MM.1S (cell line): ENCODE measurements at regions not wholly inside any gene's neighbourhood (a gene's known extent, or its start where the extent isn't known, plus 50 kb on each side); places are given as distances from the start of the nearest gene placed in this dataset.

Source experiments
- DNase-seq: peaks from one replicate; pipeline ENCODE4 v3.0.0-alpha.2; 2015
- H2AFZ ChIP-seq: fragments of 300-600 bp; sonication (generic); 2 replicates; pipeline ENCODE4 v1.6.0; 2016; ENCODE audit warnings: antibody characterized with exemption, low read length
- H3F3A ChIP-seq: fragments of 300-600 bp; sonication (generic); 2 replicates; pipeline ENCODE4 v1.6.1; 2016; ENCODE audit warnings: mild to moderate bottlenecking, antibody characterized with exemption, low read length, moderate library complexity, mixed read lengths; ENCODE audit not compliant: insufficient read depth
- H3K27ac ChIP-seq: fragments of 300-600 bp; sonication (generic); 2 replicates; pipeline ENCODE4 v1.5.1; 2016; ENCODE audit warnings: mild to moderate bottlenecking, low read length
- H3K27me3 ChIP-seq: fragments of 300-600 bp; sonication (generic); replicated peaks from 2 replicates; pipeline ENCODE4 v1.6.0; 2016; ENCODE audit warnings: low read length; ENCODE audit not compliant: insufficient read depth
- H3K36me3 ChIP-seq: fragments of 300-600 bp; sonication (generic); replicated peaks from 2 replicates; pipeline ENCODE4 v1.6.1; 2016; ENCODE audit warnings: mild to moderate bottlenecking, low read length, mixed read lengths; ENCODE audit not compliant: insufficient read depth
- H3K4me1 ChIP-seq: fragments of 300-600 bp; sonication (generic); 2 replicates; pipeline ENCODE4 v1.6.1; 2016; ENCODE audit warnings: low read length, mixed read lengths
- H3K4me2 ChIP-seq: fragments of 300-600 bp; sonication (generic); 2 replicates; pipeline ENCODE4 v1.6.0; 2016; ENCODE audit warnings: low read depth, low read length
- H3K4me3 ChIP-seq: fragments of 300-600 bp; sonication (generic); 2 replicates; pipeline ENCODE4 v1.5.1; 2016; ENCODE audit warnings: low read length, mixed read lengths
- H3K79me2 ChIP-seq: fragments of 300-600 bp; sonication (generic); 2 replicates; pipeline ENCODE4 v1.6.1; 2016; ENCODE audit warnings: mixed run types, low read length, mixed read lengths
- H3K9ac ChIP-seq: fragments of 300-600 bp; sonication (generic); 2 replicates; pipeline ENCODE4 v1.6.1; 2016; ENCODE audit warnings: low read length, mixed read lengths
- H3K9me2 ChIP-seq: fragments of 300-600 bp; sonication (generic); replicated peaks from 2 replicates; pipeline ENCODE4 v1.6.1; 2016; ENCODE audit warnings: mild to moderate bottlenecking, low read length, mixed read lengths; ENCODE audit not compliant: insufficient read depth
- H3K9me3 ChIP-seq: fragments of 300-600 bp; sonication (generic); replicated peaks from 2 replicates; pipeline ENCODE4 v1.6.1; 2016; ENCODE audit warnings: mild to moderate bottlenecking, low read length, mixed read lengths; ENCODE audit not compliant: insufficient read depth
- H4K20me1 ChIP-seq: fragments of 300-600 bp; sonication (generic); 2 replicates; pipeline ENCODE4 v1.6.1; 2016; ENCODE audit warnings: mild to moderate bottlenecking, low read length, moderate library complexity, mixed read lengths; ENCODE audit not compliant: insufficient read depth
- EZH2 ChIP-seq: fragments of 300-600 bp; sonication (generic); optimal IDR thresholded peaks from 2 replicates; pipeline ENCODE3; 2017; ENCODE audit warnings: low read depth, mild to moderate bottlenecking, antibody characterized with exemption, low read length, mixed read lengths
- EZH2phosphoT487 ChIP-seq: fragments of 300-600 bp; sonication (generic); IDR thresholded peaks from 2 replicates; pipeline ENCODE4 v1.6.1; 2018; ENCODE audit warnings: antibody characterized with exemption, low read length
- TF ChIP-seq, protein P1 (sequence below): fragments of 300-600 bp; sonication (generic); IDR thresholded peaks from 2 replicates; pipeline ENCODE4 v1.5.1; 2016; ENCODE audit warnings: antibody characterized with exemption, low read length, mixed read lengths

DNA sequence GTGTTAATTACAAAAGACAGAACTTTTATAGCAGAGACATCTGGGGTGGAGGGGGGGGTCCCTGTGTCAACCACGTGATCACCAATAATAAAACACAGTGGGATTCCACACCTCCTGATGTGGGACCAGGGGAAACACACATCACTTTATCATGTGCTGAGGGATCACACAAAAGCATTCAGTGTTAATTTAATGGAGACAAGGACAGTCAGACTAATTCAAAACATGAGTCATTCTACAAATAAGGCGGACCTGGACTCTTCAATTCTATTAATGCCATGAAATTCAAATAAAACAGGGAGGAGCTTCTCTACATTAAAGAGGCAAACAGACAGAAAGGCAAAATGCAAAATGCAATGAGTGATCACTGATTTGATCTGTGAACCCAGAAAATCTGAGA, 67.3 kb upstream of the PFKP start:
- Histone ChIP-seq H3K36me3 (no peaks in the 10 kb centered on the region), H2AFZ (no peak overlapping the region)

DNA sequence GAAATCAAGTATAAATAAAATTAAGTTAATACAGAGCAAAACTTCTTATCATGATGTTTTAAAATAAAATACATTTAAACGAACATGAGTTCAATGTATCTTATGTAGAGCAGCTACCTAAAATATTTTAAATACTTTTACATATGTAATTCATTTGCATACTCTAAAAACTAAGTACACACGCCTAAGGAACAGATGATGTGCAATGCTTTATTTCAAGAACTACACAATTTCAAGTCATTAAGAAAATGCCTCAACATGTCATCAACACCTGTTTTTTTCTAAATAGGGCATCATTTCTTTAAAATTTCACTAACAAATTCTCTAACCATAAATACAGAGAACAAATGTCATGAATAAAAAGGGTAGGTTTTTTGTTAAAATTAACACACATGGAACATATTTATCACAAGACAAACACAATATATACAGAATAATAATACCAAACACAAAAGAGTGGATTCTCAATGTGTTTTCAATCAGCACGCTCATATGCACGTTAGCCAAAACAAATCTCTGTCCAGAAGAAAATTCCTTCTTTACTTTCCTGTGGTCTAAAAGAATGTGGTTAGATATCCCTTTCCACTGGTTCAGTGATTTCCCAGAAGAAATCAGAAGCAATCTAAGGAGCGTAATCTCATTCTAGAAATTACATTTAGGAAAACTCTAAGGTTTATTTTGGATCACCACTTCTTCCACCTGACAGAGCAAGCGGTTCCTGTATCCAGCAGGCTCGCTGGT, 73.0 kb upstream of the PFKP start:
- Histone ChIP-seq H3K27me3 (no peaks in the 10 kb centered on the region), H3K4me3 (no peak overlapping the region), H4K20me1 (no peaks in the 10 kb centered on the region), H3K4me2 (no peak overlapping the region), H2AFZ (no peak overlapping the region), H3K9ac (no peak overlapping the region), H3K36me3 (no peaks in the 10 kb centered on the region), H3K4me1 (no peaks in the 10 kb centered on the region), H3F3A (no peaks in the 10 kb centered on the region), H3K9me2 (no peaks in the 10 kb centered on the region), H3K9me3 (no peaks in the 10 kb centered on the region), H3K79me2 (no peaks in the 10 kb centered on the region), H3K27ac (no peak overlapping the region)
- DNase-seq: no peak
- TF ChIP-seq, protein P1, sequence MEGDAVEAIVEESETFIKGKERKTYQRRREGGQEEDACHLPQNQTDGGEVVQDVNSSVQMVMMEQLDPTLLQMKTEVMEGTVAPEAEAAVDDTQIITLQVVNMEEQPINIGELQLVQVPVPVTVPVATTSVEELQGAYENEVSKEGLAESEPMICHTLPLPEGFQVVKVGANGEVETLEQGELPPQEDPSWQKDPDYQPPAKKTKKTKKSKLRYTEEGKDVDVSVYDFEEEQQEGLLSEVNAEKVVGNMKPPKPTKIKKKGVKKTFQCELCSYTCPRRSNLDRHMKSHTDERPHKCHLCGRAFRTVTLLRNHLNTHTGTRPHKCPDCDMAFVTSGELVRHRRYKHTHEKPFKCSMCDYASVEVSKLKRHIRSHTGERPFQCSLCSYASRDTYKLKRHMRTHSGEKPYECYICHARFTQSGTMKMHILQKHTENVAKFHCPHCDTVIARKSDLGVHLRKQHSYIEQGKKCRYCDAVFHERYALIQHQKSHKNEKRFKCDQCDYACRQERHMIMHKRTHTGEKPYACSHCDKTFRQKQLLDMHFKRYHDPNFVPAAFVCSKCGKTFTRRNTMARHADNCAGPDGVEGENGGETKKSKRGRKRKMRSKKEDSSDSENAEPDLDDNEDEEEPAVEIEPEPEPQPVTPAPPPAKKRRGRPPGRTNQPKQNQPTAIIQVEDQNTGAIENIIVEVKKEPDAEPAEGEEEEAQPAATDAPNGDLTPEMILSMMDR: no peak
- TF ChIP-seq EZH2: no peak
- no peak for TF ChIP-seq EZH2phosphoT487

More for the DNA sequence above, 67.3 kb upstream of the PFKP start:
- Histone ChIP-seq H3K9me3 (no peaks in the 10 kb centered on the region), H3K79me2 (no peaks in the 10 kb centered on the region), H3F3A (no peaks in the 10 kb centered on the region), H3K27me3 (no peaks in the 10 kb centered on the region), H3K9me2 (no peaks in the 10 kb centered on the region), H3K4me3 (no peak overlapping the region), H4K20me1 (no peaks in the 10 kb centered on the region), H3K4me2 (no peak overlapping the region), H3K4me1 (no peaks in the 10 kb centered on the region), H3K27ac (no peak overlapping the region), H3K9ac (no peak overlapping the region)
- TF ChIP-seq EZH2phosphoT487 (no peak), EZH2 (no peak)
- TF ChIP-seq, protein P1: no peak
- DNase-seq: no peak

- DNase-seq: no peak
- no peaks in the 10 kb centered on the region for H3K9me3 ChIP-seq
- H3K36me3 ChIP-seq: no peaks in the 10 kb centered on the region
- H4K20me1 ChIP-seq: no peaks in the 10 kb centered on the region
- H3K4me2 ChIP-seq: no peak overlapping the region
- no peak overlapping the region for H2AFZ ChIP-seq
- H3K27me3 ChIP-seq: no peaks in the 10 kb centered on the region
- H3K4me1 ChIP-seq: no peaks in the 10 kb centered on the region
- TF ChIP-seq, protein P1: no peak
- TF ChIP-seq EZH2phosphoT487 (no peak), EZH2 (no peak)
- no peaks in the 10 kb centered on the region for H3F3A ChIP-seq
- no peaks in the 10 kb centered on the region for H3K79me2 ChIP-seq
- no peak overlapping the region for H3K9ac ChIP-seq
- no peak overlapping the region for H3K27ac ChIP-seq
- no peak overlapping the region for H3K4me3 ChIP-seq
- no peaks in the 10 kb centered on the region for H3K9me2 ChIP-seq
Observed at GRCh38 chr10:2993636-2994035, 73.7 kb upstream of the PFKP start.
